ENCODE measurements at regions not wholly inside any gene's neighbourhood (a gene's known extent, or its start where the extent isn't known, plus 50 kb on each side); places are given as distances from the start of the nearest gene placed in this dataset.
"Not testable (repeated sequence)": the region's sequence is repeated elsewhere in the genome, so short reads cannot be mapped to it uniquely, and the experiment has no call there.

- no peak for DNase-seq (ENCODE audit: low read depth in 2 of 2, low spot score in 1 of 2)
Measured at GRCh38 chr20:53857723-53858236, 212.6 kb downstream of the BCAS1 start.

DNA sequence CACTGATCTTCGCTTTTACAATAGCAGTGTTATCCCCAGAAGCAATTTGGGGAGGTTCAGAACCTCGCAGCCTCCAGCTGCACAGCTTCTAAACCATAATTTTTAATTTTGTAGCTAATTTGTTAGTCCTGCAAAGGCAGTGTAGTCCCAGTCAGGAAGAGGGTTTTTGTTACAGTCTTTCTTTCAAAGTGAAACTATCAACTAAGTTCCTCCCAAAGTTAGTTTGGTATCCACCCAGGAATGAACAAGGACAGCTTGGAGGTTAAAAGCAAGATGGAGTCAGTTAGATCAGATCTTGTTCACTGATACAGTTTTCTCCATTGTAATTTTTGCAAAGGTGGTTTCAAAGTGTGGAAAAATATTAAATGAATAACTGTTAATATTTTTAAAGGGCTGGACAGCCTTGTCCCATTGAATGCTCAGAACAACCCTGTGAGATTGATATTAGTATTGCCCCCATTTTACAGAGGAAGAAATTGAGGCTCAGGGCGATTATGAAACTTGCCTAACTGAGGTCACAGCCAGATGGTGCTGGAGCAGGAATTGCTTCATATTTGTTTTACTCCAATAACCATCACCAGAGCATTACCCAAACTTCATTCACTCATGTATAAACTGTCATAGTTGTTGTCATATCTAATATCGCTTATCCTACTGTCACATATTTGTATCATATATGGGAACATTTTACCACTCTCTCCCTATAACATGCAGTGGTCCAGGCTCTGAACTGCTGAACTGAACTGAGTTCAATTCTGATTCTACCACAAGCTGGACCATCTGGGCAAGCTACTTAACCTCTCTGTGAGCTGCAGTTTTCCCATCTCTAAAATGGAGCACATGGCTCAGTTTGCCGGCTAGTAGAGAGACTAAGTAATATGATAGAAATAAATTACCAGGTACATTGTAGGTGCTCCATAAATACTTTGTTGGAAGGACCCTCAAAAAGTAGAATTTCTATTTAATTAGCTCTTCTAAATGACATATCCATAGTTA, 213.8 kb downstream of the BCAS1 start:
- no peak for DNase-seq (ENCODE audit: low read depth in 2 of 2, low spot score in 1 of 2)

- no peak for DNase-seq (ENCODE audit: low read depth in 2 of 2, low spot score in 1 of 2)
Measured at GRCh38 chr20:53855733-53856132, 214.7 kb downstream of the BCAS1 start.

GRCh38 chr20:53854609-53854926, 215.8 kb downstream of the BCAS1 start:
- DNase-seq (ENCODE audit: low read depth in 2 of 2, low spot score in 1 of 2), result not testable (repeated sequence)

DNA sequence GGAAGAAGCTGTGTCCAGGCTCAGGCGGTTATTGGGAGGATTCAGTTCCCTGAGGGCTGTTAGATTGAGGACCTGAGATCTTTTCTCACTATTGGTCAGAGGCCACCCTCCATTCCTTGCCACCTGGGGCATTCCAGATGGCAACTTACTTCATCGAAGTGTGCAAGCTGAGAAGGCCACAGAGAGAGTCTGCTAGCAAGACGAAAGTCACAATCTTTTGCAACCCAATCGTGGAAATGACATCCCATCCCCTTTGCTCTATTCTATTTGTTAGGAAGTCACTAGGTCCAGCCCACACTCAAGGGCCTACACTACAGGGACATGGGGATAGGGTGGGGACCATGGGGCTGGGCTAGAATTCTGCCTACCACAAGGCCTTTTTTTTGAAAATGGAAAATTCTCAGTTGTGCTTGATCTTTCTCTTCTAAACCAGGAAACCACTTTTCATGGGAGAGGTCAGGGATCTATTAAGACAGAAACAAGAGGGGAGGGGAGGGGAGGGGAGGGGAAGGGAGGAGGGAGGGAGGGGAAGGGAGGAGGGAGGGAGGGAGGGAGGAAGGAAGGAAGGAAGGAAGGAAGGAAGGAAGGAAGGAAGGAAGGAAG, 217.2 kb downstream of the BCAS1 start:
- no peak for DNase-seq (ENCODE audit: low read depth in 2 of 2, low spot score in 1 of 2)

GRCh38 chr20:53852691-53853090, 217.7 kb downstream of the BCAS1 start:
- no peak for DNase-seq (ENCODE audit: low read depth in 2 of 2, low spot score in 1 of 2)

DNA sequence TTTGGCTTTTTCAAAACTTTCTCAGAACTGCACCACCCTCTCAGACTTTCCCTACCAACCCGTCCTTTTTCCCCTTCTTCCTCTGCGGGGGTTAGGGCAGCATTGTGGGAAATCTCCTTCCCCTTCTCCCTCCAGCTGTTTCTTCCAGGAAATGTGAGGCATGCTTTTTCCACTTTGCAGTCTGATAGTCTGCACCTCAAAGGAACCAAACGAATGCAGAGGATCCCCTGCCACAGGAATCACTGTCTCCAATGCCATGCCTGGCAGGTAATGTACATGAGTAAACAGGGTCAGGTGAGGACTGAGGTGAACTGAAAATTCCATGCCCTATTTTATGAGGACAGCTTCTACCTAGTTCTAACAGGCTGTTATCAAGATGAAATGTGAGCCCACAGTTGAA, 218.4 kb downstream of the BCAS1 start:
- DNase-seq (ENCODE audit: low read depth in 2 of 2, low spot score in 1 of 2), result no peak

GRCh38 chr20:53850319-53850718, 220.1 kb downstream of the BCAS1 start:
- no peak for DNase-seq (ENCODE audit: low read depth in 2 of 2, low spot score in 1 of 2)

- no peak for DNase-seq (ENCODE audit: low read depth in 2 of 2, low spot score in 1 of 2)
Measured at GRCh38 chr20:53849471-53850059, 220.8 kb downstream of the BCAS1 start.

DNA sequence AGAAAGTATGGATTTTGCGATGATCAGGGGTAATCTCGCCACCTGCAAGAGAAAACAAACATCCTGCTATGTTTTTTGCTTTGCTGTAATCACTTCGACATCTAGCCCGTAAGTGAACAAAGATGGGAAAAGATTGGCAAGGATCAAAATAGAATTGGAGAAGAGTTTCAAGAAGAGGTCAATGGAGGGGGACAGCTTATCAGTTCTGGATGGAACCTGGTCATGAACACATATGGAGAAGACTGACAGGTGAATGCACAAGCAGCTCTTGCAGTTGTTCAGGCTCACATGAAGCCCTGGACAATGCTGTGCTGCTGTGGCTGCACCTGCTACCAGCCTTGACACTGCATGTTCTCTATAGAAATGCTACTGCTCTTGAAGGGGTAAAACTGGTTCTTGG, 222.1 kb downstream of the BCAS1 start:
- no peak for DNase-seq (ENCODE audit: low read depth in 2 of 2, low spot score in 1 of 2)

DNA sequence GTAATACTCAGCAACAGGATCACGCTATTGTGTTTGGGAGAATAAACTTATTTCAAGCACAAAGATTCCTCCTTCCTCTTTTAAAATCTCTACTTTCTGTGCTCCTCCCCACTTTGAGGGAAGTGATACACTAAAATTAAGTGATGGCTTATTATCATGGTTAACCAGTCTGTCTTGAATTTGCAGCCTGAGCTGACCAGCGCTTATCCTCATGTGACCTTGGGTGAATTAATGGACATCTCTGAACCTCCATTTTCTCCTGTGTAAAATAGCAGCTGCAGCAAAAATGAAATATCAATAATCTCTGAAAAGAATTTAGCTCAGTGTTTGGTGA, 222.6 kb downstream of the BCAS1 start:
- no peak for DNase-seq (ENCODE audit: low read depth in 2 of 2, low spot score in 1 of 2)

DNA sequence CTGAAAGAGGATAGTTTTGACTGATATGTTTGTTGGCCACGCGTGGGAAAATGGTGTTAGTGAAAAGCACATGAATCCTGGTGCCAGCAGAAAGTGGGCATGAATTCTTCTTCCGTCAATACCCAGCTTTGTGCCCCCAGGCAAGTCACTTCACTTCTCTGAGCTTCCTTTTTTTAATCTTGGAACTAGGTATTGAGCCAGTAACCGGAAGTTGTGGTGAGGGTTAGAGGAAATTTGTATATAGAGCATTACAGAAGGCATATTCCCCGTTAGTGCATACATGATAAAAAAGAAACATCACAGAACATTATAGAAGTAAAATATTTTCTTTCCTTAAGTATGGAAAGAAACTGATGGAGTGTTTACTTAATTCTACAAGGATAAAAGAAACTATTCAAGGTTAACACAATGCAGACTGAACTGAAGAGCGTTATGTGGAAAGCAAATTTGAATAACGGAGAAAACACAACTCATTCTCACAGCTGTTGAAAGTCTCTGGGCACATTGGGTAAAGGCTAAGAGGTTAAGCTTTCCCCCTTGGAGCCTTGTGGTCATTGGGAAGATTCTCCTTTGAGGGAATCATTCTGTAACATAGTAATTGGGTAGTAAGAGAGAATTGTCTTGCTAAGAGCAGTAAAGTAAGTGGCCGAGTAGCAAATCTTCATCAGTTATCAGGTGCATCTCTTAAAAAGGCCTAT, 223.1 kb downstream of the BCAS1 start:
- no peak for DNase-seq (ENCODE audit: low read depth in 2 of 2, low spot score in 1 of 2)

DNA sequence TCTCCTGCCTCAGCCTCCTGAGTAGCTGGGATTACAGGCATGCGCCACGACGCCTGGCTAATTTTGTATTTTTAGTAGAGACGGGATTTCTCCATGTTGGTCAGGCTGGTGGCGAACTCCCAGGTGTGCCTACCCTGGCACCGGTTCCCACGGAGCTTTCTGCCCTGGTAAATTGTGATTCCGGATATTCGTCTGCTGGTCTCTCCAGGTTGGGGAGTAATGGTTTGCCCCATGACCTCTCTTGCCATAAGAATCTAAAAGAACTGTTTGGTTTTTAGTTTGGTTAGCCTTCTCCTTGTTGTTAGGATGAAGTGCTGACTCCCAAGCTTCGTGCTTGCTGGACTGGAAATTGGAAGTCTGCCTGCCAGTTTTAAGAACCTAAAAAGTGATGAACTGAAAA, 223.8 kb downstream of the BCAS1 start:
- DNase-seq (ENCODE audit: low read depth in 2 of 2, low spot score in 1 of 2), result no peak

GRCh38 chr20:53845980-53846379, 224.4 kb downstream of the BCAS1 start:
- no peak for DNase-seq (ENCODE audit: low read depth in 2 of 2, low spot score in 1 of 2)

DNA sequence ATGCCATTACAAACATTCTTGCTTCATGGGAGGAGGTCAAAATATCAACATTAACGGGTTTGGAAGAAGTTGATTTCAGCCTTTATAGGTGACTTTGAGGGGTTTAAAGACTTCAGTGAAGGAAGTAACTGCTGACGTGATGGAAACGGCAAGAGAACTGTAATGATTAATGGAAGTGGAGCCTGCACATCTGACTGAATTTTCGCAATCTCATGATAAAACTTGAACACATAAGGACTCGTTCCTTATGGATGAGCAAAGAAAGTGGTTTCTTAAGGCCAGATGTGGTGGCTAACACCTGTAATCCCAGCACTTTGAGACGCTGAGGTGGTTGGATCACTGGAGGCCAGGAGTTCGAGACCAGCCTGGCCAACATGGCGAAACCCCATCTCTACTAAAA, 226.1 kb downstream of the BCAS1 start:
- no peak for DNase-seq (ENCODE audit: low read depth in 2 of 2, low spot score in 1 of 2)

GRCh38 chr20:53843645-53844044, 226.7 kb downstream of the BCAS1 start:
- no peak for DNase-seq (ENCODE audit: low read depth in 2 of 2, low spot score in 1 of 2)

DNA sequence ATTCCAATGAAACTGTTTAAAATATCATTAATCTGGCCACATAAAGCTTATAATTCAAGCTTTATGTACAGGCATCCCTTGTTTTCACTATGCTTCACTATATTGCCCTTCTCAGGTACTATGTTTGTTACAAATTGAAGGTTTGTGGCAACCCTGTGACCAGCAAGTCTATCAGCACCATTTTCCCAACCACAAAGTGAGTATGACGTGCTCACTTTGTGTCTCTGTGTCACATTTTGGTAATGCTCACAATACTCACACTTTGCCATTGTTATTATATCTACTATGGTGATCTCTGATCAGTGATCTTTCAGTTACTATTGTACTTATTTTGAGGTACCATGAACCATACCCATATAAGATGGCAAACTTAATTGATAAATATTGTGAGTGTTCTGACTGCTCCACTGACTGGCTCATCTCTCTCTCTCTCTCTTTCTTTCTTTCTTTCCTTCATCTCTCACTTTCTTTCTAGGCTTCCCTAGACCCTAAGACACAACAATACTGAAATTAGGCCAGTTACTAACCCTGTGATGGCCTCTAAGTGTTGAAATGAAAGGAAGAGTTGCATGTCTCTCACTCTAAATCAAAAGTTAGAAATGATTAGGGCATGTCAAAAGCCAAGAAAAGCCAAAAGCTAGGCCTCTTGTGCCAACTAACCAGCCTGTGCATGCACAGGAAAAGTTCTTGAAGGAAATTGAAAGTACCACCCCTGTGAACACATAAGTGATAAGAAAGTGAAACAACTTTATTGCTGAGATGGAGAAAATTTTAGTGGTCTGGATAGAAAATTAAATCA, 227.9 kb downstream of the BCAS1 start:
- DNase-seq (ENCODE audit: low read depth in 2 of 2, low spot score in 1 of 2), result no peak

DNA sequence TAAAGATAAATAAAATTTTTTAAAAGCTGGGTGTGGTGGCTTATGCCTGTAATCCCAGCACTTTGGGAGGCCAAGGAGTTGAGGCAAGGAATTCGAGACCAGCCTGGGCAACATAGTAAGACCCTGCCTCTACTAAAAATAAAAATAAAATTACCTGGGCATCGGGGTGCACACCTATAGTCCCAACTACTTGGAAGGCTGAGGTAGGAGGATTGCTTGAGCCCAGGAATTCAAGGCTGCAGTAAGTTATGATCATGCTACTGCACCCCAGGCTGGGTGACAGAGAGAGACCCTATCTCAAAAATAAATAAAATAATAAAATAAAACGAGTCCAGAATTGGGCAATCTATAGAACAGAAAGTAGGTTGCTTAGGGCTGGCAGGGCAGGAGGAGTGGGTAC, 228.7 kb downstream of the BCAS1 start:
- DNase-seq (ENCODE audit: low read depth in 2 of 2, low spot score in 1 of 2), result no peak

GRCh38 chr20:53840532-53840931, 229.9 kb downstream of the BCAS1 start:
- DNase-seq (ENCODE audit: low read depth in 2 of 2, low spot score in 1 of 2), result no peak

DNA sequence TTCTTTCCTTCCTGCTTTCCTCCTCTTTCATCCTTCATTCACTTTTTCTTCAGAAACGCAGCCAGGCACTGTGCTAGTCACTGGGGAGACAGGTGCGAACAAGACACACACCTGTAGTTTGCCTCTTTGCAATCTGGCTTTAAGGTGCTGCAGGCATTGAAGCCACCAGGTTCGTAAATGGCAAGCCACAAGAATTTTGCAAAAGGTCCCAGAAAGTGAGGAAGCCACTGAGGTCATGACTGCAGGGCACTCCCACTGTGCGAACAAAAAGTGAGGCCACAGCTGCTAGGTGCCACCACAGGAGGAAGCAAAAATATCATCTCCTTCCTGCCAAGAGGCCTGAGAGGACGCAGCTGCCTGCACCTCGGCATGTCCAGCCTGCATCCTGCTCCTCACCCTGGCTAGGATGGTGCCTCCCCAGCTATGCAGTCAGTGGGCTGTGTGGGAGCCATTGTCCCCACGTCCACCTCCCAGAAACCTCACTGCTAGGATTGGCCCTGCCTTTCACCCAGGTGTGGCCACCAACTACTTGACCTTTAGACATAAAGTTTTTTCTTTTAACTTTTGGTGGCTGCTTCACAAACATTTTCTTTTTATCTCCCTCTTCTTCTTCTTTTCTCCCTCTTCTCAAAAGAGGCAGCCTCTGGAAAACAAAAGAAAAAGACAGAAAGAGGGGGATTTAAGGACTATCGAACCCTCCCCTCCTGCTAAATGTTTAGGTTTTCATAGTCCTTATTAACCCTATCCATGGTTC, 230.8 kb downstream of the BCAS1 start:
- DNase-seq (ENCODE audit: low read depth in 2 of 2, low spot score in 1 of 2), result peak; percentile 7 to 46

Data from stimulated activated CD8-positive, alpha-beta memory T cell treated with anti-CD3 and anti-CD28 coated beads, Interleukin-4, amount 100 ng/mL, for 4 hours (primary cell).